ENCODE measurements at regions not wholly inside any gene's neighbourhood (a gene's known extent, or its start where the extent isn't known, plus 50 kb on each side); places are given as distances from the start of the nearest gene placed in this dataset.
"Not testable (repeated sequence)": the region's sequence is repeated elsewhere in the genome, so short reads cannot be mapped to it uniquely, and the experiment has no call there.

- H3K4me1 ChIP-seq (ENCODE audit: control insufficient read depth, insufficient read depth, low read length) = peaks cover 37% of the 10 kb centered on the region
- H3K4me3 ChIP-seq (ENCODE audit: low read length) = no peak overlapping the region
- no peak for DNase-seq (ENCODE audit: low read depth)
These were observed 801.9 kb upstream of the CITED2 start for GRCh38 chr6:140176306-140176705.

DNA sequence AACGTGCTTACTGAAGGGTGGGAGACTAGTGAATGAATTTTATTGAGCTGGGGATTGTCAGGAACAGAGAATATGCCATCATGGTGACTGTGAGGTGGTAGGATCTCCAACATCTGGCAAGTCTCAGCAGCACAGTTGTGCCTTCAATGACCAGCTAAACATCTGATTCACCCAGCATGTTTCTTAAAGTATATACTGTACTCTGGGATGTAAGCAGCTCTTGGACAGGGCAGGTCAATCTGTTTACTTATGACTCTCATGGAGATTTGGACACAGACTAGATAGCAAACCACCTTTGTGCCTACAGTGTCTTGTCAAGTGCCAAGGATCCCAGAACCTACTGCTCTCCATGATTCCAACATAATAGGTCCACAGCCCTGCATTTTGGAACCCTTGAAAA lies 801.0 kb upstream of the CITED2 start:
- Histone ChIP-seq H3K9ac (ENCODE audit: low read length) (no peak overlapping the region), H3K27me3 (replicated peaks; ENCODE audit: control insufficient read depth, insufficient read depth, low read length) (no peaks in the 10 kb centered on the region), H3K4me1 (ENCODE audit: control insufficient read depth, insufficient read depth, low read length) (peaks cover 37% of the 10 kb centered on the region), H3K9me3 (ENCODE audit: control insufficient read depth, low read length) (no peaks in the 10 kb centered on the region), H3K36me3 (ENCODE audit: control insufficient read depth, insufficient read depth, low read length, severe bottlenecking) (no peaks in the 10 kb centered on the region), H3K4me3 (ENCODE audit: low read length) (no peak overlapping the region)
- no peak for DNase-seq (ENCODE audit: low read depth)

More at GRCh38 chr6:140176306-140176705, 801.9 kb upstream of the CITED2 start:
- no peaks in the 10 kb centered on the region for H3K9me3 ChIP-seq (ENCODE audit: control insufficient read depth, low read length)
- no peak overlapping the region for H3K9ac ChIP-seq (ENCODE audit: low read length)
- no peaks in the 10 kb centered on the region for H3K36me3 ChIP-seq (ENCODE audit: control insufficient read depth, insufficient read depth, low read length, severe bottlenecking)
- no peaks in the 10 kb centered on the region for H3K27me3 ChIP-seq (replicated peaks; ENCODE audit: control insufficient read depth, insufficient read depth, low read length)

GRCh38 chr6:140174524-140174923 lies 800.1 kb upstream of the CITED2 start:
- H3K36me3 ChIP-seq (ENCODE audit: control insufficient read depth, insufficient read depth, low read length, severe bottlenecking) = no peaks in the 10 kb centered on the region
- no peak overlapping the region for H3K9ac ChIP-seq (ENCODE audit: low read length)
- peaks cover 29% of the 10 kb centered on the region for H3K4me1 ChIP-seq (ENCODE audit: control insufficient read depth, insufficient read depth, low read length)
- H3K4me3 ChIP-seq (ENCODE audit: low read length) = no peak overlapping the region
- no peaks in the 10 kb centered on the region for H3K9me3 ChIP-seq (ENCODE audit: control insufficient read depth, low read length)
- peak; percentile 96 for DNase-seq (ENCODE audit: low read depth)
- H3K27me3 ChIP-seq (replicated peaks; ENCODE audit: control insufficient read depth, insufficient read depth, low read length) = no peaks in the 10 kb centered on the region

DNA sequence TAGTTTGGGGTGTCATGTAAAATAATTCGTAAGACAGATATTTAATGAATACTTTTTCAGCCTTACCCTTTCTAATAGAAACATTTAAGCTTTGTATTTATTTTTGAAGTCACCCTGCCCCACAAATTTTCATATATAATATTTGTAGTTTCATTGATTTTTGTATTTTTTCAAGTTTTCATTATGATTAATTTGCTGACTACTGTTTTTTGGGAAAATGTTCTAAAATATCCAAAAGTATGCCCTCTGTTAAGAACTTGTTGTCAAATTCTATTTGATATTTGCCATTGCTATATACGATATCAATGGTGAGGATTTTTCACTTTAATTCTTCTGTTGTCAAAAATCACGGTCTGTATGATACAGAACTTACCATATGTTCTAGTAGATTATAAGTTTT lies 793.9 kb upstream of the CITED2 start:
- H3K27me3 ChIP-seq (replicated peaks; ENCODE audit: control insufficient read depth, insufficient read depth, low read length) = no peaks in the 10 kb centered on the region
- DNase-seq (ENCODE audit: low read depth) = no peak
- no peak overlapping the region for H3K9ac ChIP-seq (ENCODE audit: low read length)
- H3K4me1 ChIP-seq (ENCODE audit: control insufficient read depth, insufficient read depth, low read length) = no peaks in the 10 kb centered on the region
- H3K9me3 ChIP-seq (ENCODE audit: control insufficient read depth, low read length) = no peaks in the 10 kb centered on the region
- H3K4me3 ChIP-seq (ENCODE audit: low read length) = no peak overlapping the region
- H3K36me3 ChIP-seq (ENCODE audit: control insufficient read depth, insufficient read depth, low read length, severe bottlenecking) = no peaks in the 10 kb centered on the region

DNA sequence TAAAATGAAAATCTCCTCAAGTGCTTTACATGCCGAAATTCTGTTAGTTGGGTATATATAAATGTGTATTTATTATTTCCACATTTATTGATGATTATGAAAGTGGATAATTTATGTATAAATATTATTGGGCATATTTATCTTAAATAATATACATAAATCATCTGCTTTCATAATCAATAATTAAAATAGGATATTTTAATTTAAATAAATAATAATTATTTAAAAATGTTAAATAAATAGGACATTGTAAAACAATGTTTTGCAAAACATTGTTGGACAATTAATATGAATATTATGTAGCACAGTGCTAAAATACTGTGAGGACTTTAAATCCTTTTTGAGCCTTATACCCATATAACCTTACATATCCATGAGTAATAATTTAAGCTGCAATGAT lies 786.5 kb upstream of the CITED2 start:
- H3K4me1 ChIP-seq (ENCODE audit: control insufficient read depth, insufficient read depth, low read length) = no peaks in the 10 kb centered on the region
- no peak for DNase-seq (ENCODE audit: low read depth)
- H3K4me3 ChIP-seq (ENCODE audit: low read length) = no peak overlapping the region
- no peaks in the 10 kb centered on the region for H3K9me3 ChIP-seq (ENCODE audit: control insufficient read depth, low read length)
- no peaks in the 10 kb centered on the region for H3K27me3 ChIP-seq (replicated peaks; ENCODE audit: control insufficient read depth, insufficient read depth, low read length)
- H3K9ac ChIP-seq (ENCODE audit: low read length) = no peak overlapping the region
- no peaks in the 10 kb centered on the region for H3K36me3 ChIP-seq (ENCODE audit: control insufficient read depth, insufficient read depth, low read length, severe bottlenecking)

DNA sequence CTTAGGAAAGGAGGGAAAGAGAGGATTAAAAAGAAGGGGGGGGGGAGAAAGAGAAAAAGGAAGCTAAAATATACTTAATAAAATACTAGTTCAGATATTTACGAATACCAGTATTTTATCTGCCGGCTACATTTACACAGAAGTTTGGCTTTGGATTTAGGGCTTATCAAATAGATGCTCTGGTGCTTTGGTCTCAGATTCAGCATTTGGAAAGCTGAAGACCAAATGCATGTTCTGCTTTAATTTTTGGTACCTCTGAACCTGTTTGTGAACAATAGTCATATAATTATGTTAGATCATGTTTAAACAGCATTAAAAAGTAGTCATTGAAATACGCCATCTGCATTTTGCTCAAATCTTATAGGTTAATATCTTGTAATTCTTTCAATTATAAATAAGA lies 786.0 kb upstream of the CITED2 start:
- Histone ChIP-seq H3K4me1 (ENCODE audit: control insufficient read depth, insufficient read depth, low read length) (no peaks in the 10 kb centered on the region), H3K36me3 (ENCODE audit: control insufficient read depth, insufficient read depth, low read length, severe bottlenecking) (no peaks in the 10 kb centered on the region), H3K9ac (ENCODE audit: low read length) (no peak overlapping the region), H3K27me3 (replicated peaks; ENCODE audit: control insufficient read depth, insufficient read depth, low read length) (no peaks in the 10 kb centered on the region), H3K4me3 (ENCODE audit: low read length) (no peak overlapping the region), H3K9me3 (ENCODE audit: control insufficient read depth, low read length) (no peaks in the 10 kb centered on the region)
- no peak for DNase-seq (ENCODE audit: low read depth)

- Histone ChIP-seq H3K9ac (ENCODE audit: low read length) (no peak overlapping the region), H3K4me3 (ENCODE audit: low read length) (no peak overlapping the region), H3K36me3 (ENCODE audit: control insufficient read depth, insufficient read depth, low read length, severe bottlenecking) (no peaks in the 10 kb centered on the region), H3K27me3 (replicated peaks; ENCODE audit: control insufficient read depth, insufficient read depth, low read length) (no peaks in the 10 kb centered on the region), H3K4me1 (ENCODE audit: control insufficient read depth, insufficient read depth, low read length) (no peaks in the 10 kb centered on the region), H3K9me3 (ENCODE audit: control insufficient read depth, low read length) (no peaks in the 10 kb centered on the region)
- no peak for DNase-seq (ENCODE audit: low read depth)
These were observed 781.7 kb upstream of the CITED2 start for GRCh38 chr6:140156131-140156530.

GRCh38 chr6:140155451-140156126 lies 781.1 kb upstream of the CITED2 start:
- H3K9me3 ChIP-seq (ENCODE audit: control insufficient read depth, low read length) = no peaks in the 10 kb centered on the region
- H3K9ac ChIP-seq (ENCODE audit: low read length) = no peak overlapping the region
- H3K36me3 ChIP-seq (ENCODE audit: control insufficient read depth, insufficient read depth, low read length, severe bottlenecking) = no peaks in the 10 kb centered on the region
- no peaks in the 10 kb centered on the region for H3K27me3 ChIP-seq (replicated peaks; ENCODE audit: control insufficient read depth, insufficient read depth, low read length)
- H3K4me3 ChIP-seq (ENCODE audit: low read length) = no peak overlapping the region
- no peaks in the 10 kb centered on the region for H3K4me1 ChIP-seq (ENCODE audit: control insufficient read depth, insufficient read depth, low read length)
- no peak for DNase-seq (ENCODE audit: low read depth)

DNA sequence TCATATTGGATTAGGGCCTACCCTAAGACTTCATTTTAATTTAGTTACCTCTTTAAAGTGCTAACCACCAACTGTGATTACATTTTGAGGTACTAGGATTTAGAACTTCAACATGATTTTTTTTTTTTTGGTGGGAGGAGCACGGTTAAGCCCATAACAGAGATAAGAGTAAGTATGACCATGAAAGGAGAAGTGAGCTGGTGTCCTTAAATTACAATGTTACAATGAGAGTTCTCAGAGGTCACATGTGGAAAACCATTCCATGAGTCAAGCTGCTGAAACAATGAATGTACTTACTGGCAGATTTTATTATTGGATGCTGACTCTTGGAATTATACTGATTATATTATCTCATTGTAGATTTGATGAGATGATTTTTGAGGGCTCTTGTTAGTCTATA lies 779.3 kb upstream of the CITED2 start:
- Histone ChIP-seq H3K9me3 (ENCODE audit: control insufficient read depth, low read length) (no peaks in the 10 kb centered on the region), H3K36me3 (ENCODE audit: control insufficient read depth, insufficient read depth, low read length, severe bottlenecking) (no peaks in the 10 kb centered on the region), H3K4me3 (ENCODE audit: low read length) (no peak overlapping the region), H3K9ac (ENCODE audit: low read length) (no peak overlapping the region), H3K27me3 (replicated peaks; ENCODE audit: control insufficient read depth, insufficient read depth, low read length) (no peaks in the 10 kb centered on the region), H3K4me1 (ENCODE audit: control insufficient read depth, insufficient read depth, low read length) (no peaks in the 10 kb centered on the region)
- DNase-seq (ENCODE audit: low read depth) = no peak

GRCh38 chr6:140147825-140148814 lies 773.7 kb upstream of the CITED2 start:
- DNase-seq (ENCODE audit: low read depth); H3K9ac ChIP-seq (ENCODE audit: low read length); H3K27me3 ChIP-seq (replicated peaks; ENCODE audit: control insufficient read depth, insufficient read depth, low read length); H3K4me3 ChIP-seq (ENCODE audit: low read length); H3K9me3 ChIP-seq (ENCODE audit: control insufficient read depth, low read length); H3K36me3 ChIP-seq (ENCODE audit: control insufficient read depth, insufficient read depth, low read length, severe bottlenecking); H3K4me1 ChIP-seq (ENCODE audit: control insufficient read depth, insufficient read depth, low read length): not testable (repeated sequence)

DNA sequence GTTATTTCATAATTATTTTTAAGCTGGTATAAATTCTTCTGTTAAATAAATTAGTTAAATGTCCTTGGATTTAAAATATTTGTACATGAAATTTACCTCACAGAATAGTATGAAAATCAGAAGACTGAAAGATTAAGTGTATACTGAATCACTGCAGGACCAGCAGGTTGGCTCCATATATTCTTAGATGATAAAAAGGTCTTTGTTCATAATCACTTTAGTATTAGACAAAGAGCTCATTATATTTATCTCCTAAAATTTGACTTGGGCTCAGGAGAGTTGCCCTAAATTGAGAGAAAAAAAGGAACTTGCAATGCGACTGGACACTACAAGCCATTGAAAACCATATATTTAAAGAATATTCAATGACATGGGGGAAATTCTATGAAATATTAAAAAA lies 766.4 kb upstream of the CITED2 start:
- Histone ChIP-seq H3K9ac (ENCODE audit: low read length) (no peak overlapping the region), H3K4me3 (ENCODE audit: low read length) (no peak overlapping the region), H3K4me1 (ENCODE audit: control insufficient read depth, insufficient read depth, low read length) (no peaks in the 10 kb centered on the region), H3K36me3 (ENCODE audit: control insufficient read depth, insufficient read depth, low read length, severe bottlenecking) (no peaks in the 10 kb centered on the region), H3K27me3 (replicated peaks; ENCODE audit: control insufficient read depth, insufficient read depth, low read length) (no peaks in the 10 kb centered on the region), H3K9me3 (ENCODE audit: control insufficient read depth, low read length) (no peaks in the 10 kb centered on the region)
- DNase-seq (ENCODE audit: low read depth) = no peak

All from adipocyte (in vitro differentiated cells).